ENCODE measurements at regions not wholly inside any gene's neighbourhood (a gene's known extent, or its start where the extent isn't known, plus 50 kb on each side); places are given as distances from the start of the nearest gene placed in this dataset.

GRCh38 chr11:30150425-30150824 is 80.4 kb upstream of the FSHB start:
- TF ChIP-seq, protein P1, sequence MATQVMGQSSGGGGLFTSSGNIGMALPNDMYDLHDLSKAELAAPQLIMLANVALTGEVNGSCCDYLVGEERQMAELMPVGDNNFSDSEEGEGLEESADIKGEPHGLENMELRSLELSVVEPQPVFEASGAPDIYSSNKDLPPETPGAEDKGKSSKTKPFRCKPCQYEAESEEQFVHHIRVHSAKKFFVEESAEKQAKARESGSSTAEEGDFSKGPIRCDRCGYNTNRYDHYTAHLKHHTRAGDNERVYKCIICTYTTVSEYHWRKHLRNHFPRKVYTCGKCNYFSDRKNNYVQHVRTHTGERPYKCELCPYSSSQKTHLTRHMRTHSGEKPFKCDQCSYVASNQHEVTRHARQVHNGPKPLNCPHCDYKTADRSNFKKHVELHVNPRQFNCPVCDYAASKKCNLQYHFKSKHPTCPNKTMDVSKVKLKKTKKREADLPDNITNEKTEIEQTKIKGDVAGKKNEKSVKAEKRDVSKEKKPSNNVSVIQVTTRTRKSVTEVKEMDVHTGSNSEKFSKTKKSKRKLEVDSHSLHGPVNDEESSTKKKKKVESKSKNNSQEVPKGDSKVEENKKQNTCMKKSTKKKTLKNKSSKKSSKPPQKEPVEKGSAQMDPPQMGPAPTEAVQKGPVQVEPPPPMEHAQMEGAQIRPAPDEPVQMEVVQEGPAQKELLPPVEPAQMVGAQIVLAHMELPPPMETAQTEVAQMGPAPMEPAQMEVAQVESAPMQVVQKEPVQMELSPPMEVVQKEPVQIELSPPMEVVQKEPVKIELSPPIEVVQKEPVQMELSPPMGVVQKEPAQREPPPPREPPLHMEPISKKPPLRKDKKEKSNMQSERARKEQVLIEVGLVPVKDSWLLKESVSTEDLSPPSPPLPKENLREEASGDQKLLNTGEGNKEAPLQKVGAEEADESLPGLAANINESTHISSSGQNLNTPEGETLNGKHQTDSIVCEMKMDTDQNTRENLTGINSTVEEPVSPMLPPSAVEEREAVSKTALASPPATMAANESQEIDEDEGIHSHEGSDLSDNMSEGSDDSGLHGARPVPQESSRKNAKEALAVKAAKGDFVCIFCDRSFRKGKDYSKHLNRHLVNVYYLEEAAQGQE (IDR thresholded peaks at IDR 0.05; ENCODE audit: unreplicated experiment) = no peak
- TF ChIP-seq, protein P2, sequence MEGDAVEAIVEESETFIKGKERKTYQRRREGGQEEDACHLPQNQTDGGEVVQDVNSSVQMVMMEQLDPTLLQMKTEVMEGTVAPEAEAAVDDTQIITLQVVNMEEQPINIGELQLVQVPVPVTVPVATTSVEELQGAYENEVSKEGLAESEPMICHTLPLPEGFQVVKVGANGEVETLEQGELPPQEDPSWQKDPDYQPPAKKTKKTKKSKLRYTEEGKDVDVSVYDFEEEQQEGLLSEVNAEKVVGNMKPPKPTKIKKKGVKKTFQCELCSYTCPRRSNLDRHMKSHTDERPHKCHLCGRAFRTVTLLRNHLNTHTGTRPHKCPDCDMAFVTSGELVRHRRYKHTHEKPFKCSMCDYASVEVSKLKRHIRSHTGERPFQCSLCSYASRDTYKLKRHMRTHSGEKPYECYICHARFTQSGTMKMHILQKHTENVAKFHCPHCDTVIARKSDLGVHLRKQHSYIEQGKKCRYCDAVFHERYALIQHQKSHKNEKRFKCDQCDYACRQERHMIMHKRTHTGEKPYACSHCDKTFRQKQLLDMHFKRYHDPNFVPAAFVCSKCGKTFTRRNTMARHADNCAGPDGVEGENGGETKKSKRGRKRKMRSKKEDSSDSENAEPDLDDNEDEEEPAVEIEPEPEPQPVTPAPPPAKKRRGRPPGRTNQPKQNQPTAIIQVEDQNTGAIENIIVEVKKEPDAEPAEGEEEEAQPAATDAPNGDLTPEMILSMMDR (conservative IDR thresholded peaks at IDR 0.05; ENCODE audit: low read depth in 2 of 2) = no peak
- no peak for TF ChIP-seq EZH2 (IDR thresholded peaks at IDR 0.05; ENCODE audit: low read depth, unreplicated experiment)

Measured in GM23338 (cell line).